Astrocyte of the cerebellum (primary cell): ENCODE measurements at regions not wholly inside any gene's neighbourhood (a gene's known extent, or its start where the extent isn't known, plus 50 kb on each side); places are given as distances from the start of the nearest gene placed in this dataset.

ENCODE experiments used
- DNase-seq: peaks from one replicate; pipeline ENCODE4 v3.0.0-alpha.2; 2011; ENCODE audit warnings: low read depth
- H3K4me3 ChIP-seq: 2 replicates; pipeline ENCODE4 v1.5.1; 2011; ENCODE audit warnings: mild to moderate bottlenecking, low read depth, low read length, moderate library complexity
- CTCF ChIP-seq: IDR thresholded peaks from 2 replicates; pipeline ENCODE4 v1.5.1; 2012; ENCODE audit warnings: low read length, low read depth, moderate library complexity, mild to moderate bottlenecking; ENCODE audit errors: missing control alignments
- in situ Hi-C: cut with HindIII; loops from 2 replicates; pipeline ENCODE4 v1.10.0; 2017; ENCODE audit warnings: low sequenced_read_pairs

GRCh38 chr9:129331493-129331765 is 153.4 kb upstream of the IER5L start:
- no peak for DNase-seq
- no peak overlapping the region for H3K4me3 ChIP-seq
- TF ChIP-seq CTCF: no peak
- in situ Hi-C loops: no loop called here

- in situ Hi-C loops: no loop called here
- no peak for TF ChIP-seq CTCF
- DNase-seq: no peak
- H3K4me3 ChIP-seq: no peak overlapping the region
These were observed 152.8 kb upstream of the IER5L start for GRCh38 chr9:129330711-129331492.

GRCh38 chr9:129328355-129329042 is 150.4 kb upstream of the IER5L start:
- in situ Hi-C loops: no loop called here
- DNase-seq: no peak

GRCh38 chr9:129327552-129328328 is 149.7 kb upstream of the IER5L start:
- H3K4me3 ChIP-seq: no peak overlapping the region
- in situ Hi-C loops: no loop called here
- TF ChIP-seq CTCF: no peak
- no peak for DNase-seq

More at GRCh38 chr9:129328355-129329042, 150.4 kb upstream of the IER5L start:
- no peak overlapping the region for H3K4me3 ChIP-seq
- no peak for TF ChIP-seq CTCF

- in situ Hi-C loops: no loop called here
- no peak overlapping the region for H3K4me3 ChIP-seq
- DNase-seq: no peak
- no peak for TF ChIP-seq CTCF
These were observed 148.3 kb upstream of the IER5L start for GRCh38 chr9:129326061-129327005.
